GM18498 (cell line): ENCODE measurements at regions not wholly inside any gene's neighbourhood (a gene's known extent, or its start where the extent isn't known, plus 50 kb on each side); places are given as distances from the start of the nearest gene placed in this dataset.

Source experiments
- ATAC-seq: cut with Tn5 transposase; IDR thresholded peaks from one replicate; pipeline ENCODE4 v1.9.1; 2021; ENCODE audit warnings: mild to moderate bottlenecking, moderate library complexity; ENCODE audit not compliant: unreplicated experiment

DNA sequence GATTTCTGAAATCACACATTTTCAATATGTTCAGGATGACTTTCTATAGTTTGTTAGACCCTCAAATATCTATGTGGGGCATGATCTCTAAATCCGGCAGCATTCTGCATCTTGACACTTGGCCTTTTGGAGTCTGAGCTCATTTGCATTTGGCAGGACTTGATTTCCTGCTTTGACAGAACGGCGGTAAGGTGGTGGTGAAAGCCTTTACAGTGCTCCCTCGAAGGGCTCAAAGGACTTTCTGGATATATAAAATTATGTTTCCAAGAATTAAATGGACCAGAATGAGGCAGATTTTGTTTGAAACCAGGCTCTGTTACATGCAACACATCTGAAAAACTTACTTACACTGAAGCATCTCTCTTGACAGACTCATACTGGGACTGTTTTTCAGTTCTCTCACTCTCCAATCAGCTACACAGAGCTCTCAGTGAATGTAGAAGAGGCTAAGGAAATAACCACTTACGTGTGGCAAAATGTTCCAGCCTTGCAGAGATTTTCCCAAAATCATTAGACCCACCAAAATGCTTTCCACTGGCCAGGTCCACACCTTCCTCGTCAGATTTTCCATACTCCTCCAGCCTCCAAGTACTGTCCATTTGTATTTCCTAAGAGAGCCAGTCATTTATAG lies 207.2 kb downstream of the SPRY2 start:
- ATAC-seq: no peak

DNA sequence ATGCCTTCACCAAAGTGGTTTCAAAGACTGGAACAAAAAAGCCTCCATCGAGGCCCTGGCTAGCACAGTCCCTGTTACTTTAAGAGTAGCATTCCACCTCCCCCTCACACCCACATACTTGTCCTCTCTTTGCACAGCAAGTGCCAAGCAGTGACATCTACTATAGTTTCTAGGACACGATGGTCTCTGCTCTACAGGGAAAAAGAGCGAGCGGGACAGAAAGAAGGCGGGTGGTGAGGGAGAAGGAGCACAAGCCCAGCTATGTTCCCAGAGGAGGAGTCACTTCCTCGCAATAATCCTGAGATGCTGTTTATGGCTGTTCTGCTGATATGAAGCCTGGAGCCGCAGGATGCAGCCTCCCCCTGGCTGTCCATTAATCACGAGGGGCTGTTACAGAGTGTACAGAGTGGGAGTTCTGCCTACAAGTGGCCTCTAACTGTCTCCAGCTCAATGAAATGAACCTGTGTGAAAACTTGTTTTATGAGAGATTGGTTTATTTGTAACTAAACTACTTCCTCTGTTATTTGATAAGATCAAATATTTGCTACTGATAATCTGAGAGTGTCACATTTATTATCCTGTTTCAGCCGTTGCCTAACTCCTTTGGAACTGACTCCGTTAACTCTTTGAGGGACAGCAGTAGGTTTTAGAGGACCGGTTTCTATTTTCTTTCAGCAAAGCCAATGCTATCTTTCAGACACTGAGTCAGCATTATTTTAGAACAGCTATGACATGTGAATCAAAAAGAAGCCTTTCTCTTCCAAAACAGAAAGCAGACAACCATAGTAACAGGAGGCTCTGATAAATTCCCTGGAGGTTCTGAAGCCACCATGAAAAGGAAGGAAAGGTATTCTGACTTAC lies 208.0 kb downstream of the SPRY2 start:
- ATAC-seq: no peak

DNA sequence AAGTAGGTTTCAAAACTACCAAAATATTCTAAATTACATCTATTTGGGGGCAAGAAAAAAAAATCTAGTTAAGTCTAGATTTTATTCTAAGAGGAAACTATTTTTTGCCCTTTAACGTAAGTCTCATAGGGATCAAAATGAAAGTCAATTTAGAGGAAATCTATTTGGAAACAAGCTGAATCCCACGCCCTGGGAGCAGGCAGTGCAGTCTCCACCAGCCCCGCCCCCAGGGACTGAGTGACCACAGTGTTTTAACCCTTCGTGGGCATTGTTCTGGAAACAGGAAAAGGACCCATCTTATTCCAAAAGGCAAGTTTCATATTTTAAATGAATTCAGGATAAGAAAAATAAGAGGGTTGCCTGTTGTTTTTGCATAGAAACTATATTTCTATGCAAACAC lies 209.7 kb downstream of the SPRY2 start:
- ATAC-seq: no peak

DNA sequence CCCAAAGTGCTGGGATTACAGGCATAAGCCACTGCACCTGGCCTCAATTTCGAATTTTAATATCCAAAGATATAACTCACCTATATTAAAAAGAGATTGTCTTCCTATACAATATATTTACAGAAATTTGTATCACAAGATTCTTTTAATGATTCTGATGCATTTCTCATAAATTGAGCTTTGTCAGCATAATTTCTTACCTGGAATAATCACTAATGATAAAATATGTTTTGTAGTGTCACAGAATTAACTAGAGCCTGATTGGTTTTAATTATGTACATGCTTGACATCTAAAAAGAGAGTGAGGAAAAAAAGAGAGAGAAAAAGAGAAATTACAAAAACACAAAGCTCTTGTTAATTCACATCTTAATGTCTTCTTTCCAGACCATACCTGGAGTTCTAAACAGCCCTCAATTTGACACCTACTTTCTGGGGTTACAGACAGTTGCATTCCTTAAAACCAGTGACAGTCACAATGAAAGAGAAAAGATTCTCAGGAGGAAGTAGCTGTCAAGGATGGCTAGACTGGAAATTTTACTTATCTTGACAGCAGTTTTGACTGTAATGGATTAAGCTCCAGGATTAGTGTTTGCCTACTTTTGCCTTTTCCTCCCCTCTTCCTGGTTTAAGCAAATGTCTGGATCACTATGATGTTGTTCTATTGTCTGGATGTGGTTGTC lies 214.4 kb downstream of the SPRY2 start:
- ATAC-seq: no peak

DNA sequence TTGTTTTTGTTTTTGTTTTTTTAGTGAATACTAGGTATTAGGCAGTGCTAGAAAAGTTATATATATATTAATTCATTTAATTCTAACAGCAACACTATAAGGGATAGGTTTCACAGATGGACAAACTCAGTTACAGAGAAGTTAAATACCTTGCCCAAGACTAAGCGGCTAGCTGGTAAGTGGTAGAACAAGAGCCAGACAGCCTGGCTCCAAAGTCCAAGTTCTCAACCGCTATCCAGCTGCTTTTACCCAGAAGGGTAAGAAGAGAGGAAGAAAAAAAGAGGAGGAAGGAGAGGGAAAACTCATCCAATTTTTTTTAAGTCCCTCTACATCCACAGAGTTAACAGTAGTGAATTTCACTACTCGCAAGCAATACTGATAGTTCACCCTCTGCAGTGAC lies 217.0 kb downstream of the SPRY2 start:
- ATAC-seq: no peak

DNA sequence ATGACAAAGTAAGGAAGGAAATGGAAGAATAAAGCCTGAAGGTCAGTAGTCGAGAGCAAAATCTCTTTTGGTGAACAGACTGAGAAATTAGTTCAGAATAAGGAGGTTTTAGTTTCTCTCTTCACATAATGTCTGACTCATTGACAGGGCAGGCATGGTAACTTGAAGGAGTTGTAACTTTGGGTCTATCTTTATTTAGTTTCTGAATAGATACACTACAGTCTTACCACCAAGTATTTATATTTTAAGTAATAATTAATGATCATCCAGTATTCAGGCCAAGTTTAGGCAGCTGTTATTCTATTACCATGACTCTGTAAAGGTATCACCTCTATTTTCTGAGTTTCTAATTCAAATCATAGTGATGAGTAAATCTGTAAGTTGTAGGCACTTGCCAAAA lies 219.9 kb downstream of the SPRY2 start:
- ATAC-seq: peak; percentile 78

DNA sequence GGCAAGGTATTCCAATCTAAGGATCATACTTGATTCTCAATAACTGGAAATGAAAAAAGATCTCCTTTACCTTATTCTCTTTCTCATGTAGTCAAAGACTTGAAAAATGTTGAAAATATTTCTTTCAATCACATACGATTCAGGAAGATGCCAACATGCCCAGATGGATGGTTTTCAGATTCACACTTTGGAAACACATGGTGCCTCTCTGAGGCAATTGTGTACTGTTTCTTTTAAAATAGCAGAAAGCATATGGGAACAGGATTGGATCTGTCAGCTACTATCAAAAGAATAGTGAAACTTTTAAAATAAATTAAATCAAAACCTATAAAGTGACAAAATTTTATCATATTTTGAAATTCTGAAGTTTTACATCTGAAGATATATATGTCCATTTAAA lies 222.4 kb downstream of the SPRY2 start:
- ATAC-seq: no peak

DNA sequence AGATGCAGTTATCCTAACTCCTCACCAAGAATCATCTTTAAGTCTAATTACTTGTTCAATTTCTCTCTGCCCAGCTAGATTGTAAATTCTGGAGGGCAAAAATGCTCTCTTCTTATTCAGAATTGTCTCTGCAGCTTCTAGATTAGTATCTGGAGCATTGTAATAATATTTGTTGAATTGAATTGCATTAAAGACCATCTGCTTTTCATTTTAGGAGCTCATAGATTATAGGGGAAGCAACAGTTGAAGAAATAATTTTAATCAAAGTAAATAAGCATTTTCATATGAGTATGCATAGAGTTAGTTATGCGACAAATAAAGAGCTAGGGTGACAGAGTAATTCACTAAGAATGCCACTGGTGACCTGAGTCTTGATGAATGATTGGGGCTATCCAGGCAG lies 222.8 kb downstream of the SPRY2 start:
- no peak for ATAC-seq

DNA sequence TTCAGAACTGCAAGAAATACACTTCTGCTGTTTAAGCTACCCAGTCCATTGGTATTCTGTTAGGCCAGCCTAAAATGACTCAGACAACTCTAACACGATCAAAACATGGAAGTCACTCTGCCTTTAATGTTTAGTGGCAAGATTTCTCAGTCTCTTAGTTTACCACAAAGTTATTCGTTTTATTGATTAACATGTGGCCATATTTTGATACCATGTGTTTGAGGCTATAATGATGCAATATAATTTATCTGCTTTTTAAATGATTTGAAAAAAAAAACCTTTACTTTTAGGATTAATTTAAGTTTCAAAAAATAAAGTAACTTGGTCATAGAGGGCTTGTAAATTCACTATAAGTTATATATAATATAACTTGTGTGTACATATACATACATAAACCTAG lies 223.4 kb downstream of the SPRY2 start:
- ATAC-seq: no peak

DNA sequence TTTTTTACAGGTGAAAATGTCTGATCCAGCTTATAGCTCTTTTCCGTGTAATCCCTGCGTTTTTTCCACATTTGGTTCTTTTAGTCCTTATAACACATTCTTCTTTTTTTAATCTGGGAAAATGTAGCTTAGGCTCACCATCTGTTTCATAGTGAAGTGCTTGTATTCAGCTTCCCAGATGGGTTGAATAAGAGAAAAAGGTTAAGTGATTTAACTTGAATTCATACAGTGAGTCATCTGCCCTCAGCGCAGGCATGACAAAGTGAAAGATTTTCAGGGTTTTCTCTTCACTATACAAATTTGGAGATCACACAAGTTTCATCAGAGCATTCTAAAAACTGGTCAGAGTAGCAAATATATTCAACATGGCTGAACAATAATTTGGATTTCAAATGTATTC lies 224.8 kb downstream of the SPRY2 start:
- ATAC-seq: no peak

DNA sequence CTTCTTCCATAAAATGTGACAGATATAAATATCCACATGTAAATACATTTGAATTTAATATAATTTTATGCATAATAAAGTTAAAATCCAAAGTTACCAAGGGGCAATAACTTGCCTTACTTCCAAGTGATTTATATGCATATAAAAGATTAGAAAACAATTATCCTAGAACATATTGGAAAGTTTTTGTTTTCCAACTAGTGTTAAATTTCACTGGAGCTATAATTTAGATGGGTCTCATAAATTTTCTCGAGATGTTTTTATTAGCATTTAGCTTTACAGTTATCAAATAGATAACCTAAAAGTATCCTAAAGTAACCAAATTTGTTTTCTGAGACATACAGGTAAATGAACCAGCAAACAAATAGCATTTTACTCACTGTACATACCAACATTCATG lies 225.3 kb downstream of the SPRY2 start:
- ATAC-seq: no peak

DNA sequence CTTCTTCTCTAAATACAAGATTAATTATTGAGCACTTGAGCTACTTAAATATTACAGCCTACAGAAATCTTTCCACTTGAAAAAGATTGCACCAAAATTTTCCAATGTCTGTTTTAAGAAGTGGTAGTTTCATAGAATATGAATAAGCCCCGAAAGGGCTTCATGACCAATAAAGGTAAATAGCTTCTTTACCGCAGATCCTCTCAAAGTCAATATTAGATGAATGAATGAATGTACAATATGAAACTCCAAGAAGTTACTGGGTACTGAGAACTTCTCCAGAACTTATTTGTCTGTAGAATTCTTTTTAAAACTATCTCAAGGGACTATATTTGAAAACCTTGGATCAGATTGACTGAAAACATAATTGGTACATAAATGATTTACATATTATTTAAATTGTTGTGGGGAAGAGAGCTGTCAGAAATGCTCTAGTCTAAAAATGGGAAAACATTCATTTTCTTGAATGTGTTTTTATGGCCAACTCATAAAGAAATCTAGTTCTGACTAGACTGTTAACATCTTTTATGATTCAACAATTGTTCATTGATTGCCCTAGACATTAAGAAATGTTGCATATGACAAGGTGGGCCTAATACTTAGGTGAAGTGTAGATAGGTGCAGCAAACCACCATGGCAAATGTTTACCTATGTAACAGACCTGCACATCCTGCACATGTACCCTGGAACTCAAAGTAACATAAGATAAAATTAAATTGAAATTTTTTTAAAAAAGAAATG lies 227.0 kb downstream of the SPRY2 start:
- ATAC-seq: no peak

DNA sequence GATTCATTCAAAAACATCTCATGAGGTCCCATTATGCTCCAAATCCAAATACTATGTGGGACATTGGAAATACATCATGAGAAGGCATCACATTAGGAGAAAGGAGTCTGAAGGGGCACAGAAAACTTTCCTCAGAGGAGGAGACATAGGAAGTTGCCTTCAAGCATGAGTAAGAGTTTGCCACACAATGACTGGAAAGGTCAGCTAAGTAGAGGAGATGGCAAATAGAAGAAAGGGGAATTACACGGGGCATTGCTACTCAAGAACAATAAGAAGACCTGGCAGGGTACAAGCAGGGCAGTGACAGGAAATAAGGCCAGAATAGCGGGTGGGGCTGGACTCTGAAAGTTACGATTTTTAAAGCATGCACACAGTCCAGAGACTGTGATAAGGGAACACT lies 231.6 kb downstream of the SPRY2 start:
- ATAC-seq: no peak

DNA sequence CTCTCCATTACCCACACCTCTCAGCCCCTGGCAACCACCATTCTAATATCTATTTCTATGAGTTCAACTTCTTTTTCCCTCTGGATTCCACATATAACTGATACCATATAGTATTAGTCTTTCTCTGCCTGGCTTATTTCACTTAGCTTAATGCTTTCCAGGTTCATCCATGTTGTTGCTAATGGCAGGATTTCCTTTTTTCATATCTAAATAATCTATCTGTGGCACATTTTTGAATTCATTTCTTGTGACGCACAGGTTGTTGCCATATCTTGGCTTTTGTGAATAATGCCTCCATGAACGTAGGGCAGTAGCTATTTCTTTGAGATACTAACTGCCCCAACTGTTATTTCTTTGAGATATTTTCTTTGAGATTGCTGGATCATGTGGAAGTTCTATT lies 235.6 kb downstream of the SPRY2 start:
- ATAC-seq: no peak

DNA sequence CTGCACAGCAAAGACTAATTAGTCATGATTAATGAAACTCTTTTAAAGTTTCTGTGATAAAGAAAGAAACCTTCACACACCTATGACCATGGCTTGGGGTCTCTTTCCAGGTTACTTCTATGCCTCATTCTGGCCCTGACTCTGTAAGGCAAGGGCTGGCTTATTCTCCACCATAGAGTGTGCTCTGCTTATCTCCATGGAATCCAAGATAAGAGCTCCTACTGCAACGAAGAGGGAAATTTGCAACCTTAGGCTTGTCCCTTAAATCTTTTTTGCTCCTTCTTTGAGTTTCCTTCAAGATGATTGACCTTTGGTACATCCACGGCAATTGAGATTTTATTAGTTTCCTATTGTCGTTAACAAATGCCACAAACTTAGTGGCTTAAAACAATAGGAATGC lies 239.9 kb downstream of the SPRY2 start:
- no peak for ATAC-seq

DNA sequence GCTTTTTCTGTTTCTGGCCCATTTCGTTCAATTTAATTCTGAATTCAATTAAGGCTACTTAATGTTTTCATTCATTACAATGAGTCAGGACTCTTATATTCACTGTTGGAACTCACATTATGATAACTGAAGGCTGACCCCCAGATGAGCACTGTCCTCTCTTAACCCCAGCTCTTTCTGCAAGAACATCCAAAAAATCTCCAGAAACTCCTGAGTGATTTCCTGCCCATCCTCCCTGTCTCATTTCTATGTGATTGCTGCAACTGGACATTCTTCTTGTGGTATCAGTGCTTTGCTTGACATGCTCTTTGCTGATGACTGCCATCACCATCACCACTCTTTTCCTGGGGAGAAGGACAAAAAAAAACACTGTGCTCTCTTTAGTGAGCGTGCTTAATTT lies 240.3 kb downstream of the SPRY2 start:
- no peak for ATAC-seq

DNA sequence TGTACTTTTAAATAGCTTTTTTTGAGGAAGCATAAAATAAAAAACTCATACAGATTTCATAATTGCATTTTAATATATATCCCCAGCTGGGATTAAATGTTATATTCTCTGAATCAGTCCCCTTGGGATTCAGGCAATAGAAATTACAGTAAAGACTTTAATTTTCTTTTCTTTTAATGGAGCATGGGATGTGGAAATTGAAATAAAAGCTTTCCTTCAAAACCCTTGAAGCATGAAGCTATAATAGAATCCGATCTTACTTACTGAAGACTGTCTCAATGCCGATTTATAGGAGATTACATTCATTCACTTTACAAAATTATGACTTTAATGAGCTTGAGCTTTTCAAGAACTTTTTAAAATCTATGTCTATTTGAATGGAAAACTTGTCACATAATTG lies 243.4 kb downstream of the SPRY2 start:
- ATAC-seq: no peak

DNA sequence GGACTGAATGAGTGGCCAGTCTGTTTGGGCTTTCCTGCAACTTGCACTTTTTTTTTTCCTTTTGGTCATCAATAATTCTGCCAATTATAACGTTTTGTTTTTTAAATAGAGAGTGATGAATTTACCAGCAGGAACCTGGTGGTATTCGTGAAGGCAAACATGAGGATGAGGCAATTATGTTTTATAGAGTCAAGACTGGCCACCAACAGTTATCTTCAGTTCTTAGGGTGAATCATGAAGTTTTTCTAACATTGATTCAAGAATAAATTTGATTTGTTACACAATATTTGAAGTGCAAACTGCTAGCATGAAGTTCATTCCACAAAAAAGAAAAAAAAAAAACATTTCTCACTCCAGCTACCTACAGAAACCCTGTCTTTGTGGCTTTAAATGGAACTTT lies 244.5 kb downstream of the SPRY2 start:
- no peak for ATAC-seq

DNA sequence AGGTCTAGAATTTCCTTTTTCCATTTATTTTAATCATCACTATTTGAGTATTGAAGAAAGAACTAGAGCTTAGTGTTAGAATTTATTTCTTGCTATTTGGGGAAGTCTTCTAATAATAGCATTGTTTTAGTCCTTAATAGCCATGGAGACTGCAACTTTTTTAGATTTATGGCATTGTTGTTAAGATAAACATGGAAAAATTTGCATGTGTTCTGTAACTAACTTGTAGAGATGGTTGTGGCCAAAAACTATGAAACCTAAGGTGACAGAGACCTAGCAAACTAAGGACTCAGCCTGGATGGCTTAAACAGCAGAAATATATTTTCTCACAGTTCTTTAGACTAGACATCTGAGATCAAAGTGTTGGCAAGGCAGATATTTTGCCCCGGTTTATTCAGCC lies 246.4 kb downstream of the SPRY2 start:
- ATAC-seq: no peak

DNA sequence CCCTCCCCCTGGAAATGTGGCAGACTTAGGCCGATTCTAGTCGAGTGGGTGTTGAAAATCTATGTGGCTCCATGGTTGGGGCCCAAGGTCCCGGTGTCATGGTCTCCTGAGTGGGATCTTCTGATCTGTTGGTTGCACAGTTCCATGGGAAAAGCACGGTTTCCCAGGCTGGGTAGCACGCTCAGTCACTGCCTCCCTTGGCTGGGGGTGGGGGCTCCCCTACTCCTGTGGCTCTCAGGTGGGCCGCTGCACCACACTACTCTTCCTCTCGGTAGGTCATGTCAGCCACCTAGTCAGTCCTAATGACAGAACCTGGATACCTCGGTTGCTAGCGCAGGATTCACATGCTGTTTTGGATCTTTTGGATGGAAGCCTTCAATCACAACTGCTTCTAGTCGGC lies 247.0 kb downstream of the SPRY2 start:
- no peak for ATAC-seq

DNA sequence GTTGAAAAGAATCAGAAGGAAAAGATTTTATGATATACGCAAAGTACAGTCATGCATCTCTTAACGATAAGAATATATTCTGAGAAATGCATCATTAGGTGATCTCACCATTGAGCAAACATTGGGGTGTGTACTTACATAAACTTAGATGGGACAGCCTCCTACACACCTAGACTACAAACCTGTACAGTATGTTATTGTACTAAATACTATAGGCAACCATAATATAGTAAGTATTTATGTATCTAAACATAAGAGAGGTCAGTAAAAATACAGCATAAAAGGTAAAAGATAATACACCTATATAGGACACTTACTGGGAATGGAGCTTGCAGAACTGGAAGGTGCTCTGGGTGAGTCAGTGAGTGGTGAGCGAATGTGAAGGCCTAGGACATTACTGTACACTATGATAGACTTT lies 254.6 kb downstream of the SPRY2 start:
- no peak for ATAC-seq
